HepG2 (cell line): ENCODE measurements at regions not wholly inside any gene's neighbourhood (a gene's known extent, or its start where the extent isn't known, plus 50 kb on each side); places are given as distances from the start of the nearest gene placed in this dataset.

Experiments
- ATAC-seq: fragments of 200-7000 bp; cut with Tn5 transposase; 3 replicates; pipeline ENCODE4 v1.9.1; 2020; ENCODE audit warnings: mild to moderate bottlenecking, moderate library complexity
- BruUV-seq: library from RNA; stranded (reverse); fragments of 400-500 nt; replicated peaks from 2 replicates; lab custom pipeline; 2021; lab: Mats Ljungman, UMichigan
- CTCF ChIA-PET: fragments of 300-600 bp; formaldehyde crosslinking; extraction: SDS; loops from one replicate; lab custom pipeline; 2021; ENCODE audit warnings: low total read pairs, inconsistent platforms, low intra/inter-chr PET ratio; lab: Yijun Ruan, JAX
- POLR2A ChIA-PET: fragments of 350-600 bp; sonication (Branson Sonifier 250); formaldehyde crosslinking; loops from one replicate; lab custom pipeline; 2020; ENCODE audit warnings: antibody characterized with exemption, inconsistent platforms; lab: Yijun Ruan, JAX
- DNase-seq: peaks from one replicate; pipeline ENCODE4 v3.0.0-alpha.2; 2015; ENCODE audit warnings: low spot score
- FAIRE-seq: peaks from 3 replicates; lab custom pipeline; 2011; peaks lifted over from hg19 to GRCh38; lab: Jason Lieb, UNC
- H2AFZ ChIP-seq: one replicate; pipeline ENCODE4 v1.6.1; 2011; ENCODE audit warnings: low read length, inconsistent platforms
- H3K27ac ChIP-seq: fragments of 300-600 bp; 3 replicates; pipeline ENCODE4 v1.8.0; 2011; ENCODE audit warnings: mixed run types, mild to moderate bottlenecking, mixed read lengths, low read length, inconsistent platforms; ENCODE audit not compliant: insufficient read depth; ENCODE audit errors: extremely low read length
- H3K27me3 ChIP-seq, 2 experiments: fragments of 200-600 bp in 1 of 2; 2 replicates in 1 of 2; 3 replicates in 1 of 2; pipeline versions ENCODE4 v1.6.0 to v1.8.0; 2011; ENCODE audit warnings: low read length in 2 of 2, mild to moderate bottlenecking in 2 of 2, moderate library complexity in 2 of 2, inconsistent platforms in 1 of 2; ENCODE audit not compliant: insufficient read depth in 2 of 2, control insufficient read depth in 1 of 2
- H3K36me3 ChIP-seq, 2 experiments: fragments of 200-600 bp in 1 of 2; replicated peaks in 1 of 2; 2 replicates in 1 of 2; 3 replicates in 1 of 2; pipeline versions ENCODE4 v1.5.1 to v1.8.0; 2011; ENCODE audit warnings: low read length in 2 of 2, inconsistent platforms in 1 of 2; ENCODE audit not compliant: insufficient read depth in 2 of 2, control insufficient read depth in 1 of 2
- H3K4me1 ChIP-seq: 2 replicates; pipeline ENCODE4 v1.5.1; 2012; ENCODE audit warnings: low read length, inconsistent platforms; ENCODE audit not compliant: insufficient read depth
- H3K4me2 ChIP-seq: 2 replicates; pipeline ENCODE4 v1.6.0; 2011; ENCODE audit warnings: low read depth, low read length, inconsistent platforms
- H3K4me3 ChIP-seq, 3 experiments: fragments of 200-600 bp in 1 of 3; sonication (generic), shearing (Covaris generic) in 1 of 3; replicated peaks in 1 of 3; 2 replicates each; pipeline ENCODE4 v1.5.1; 2011 to 2016; ENCODE audit warnings: low read length in 3 of 3, inconsistent platforms in 2 of 3, low read depth in 2 of 3, mild to moderate bottlenecking in 2 of 3, control low read depth in 1 of 3, mixed read lengths in 1 of 3; ENCODE audit not compliant: insufficient read depth in 1 of 3
- H3K79me2 ChIP-seq: one replicate; pipeline ENCODE4 v1.6.1; 2011; ENCODE audit warnings: low read length, inconsistent platforms; ENCODE audit not compliant: insufficient read depth
- H3K9ac ChIP-seq: 2 replicates; pipeline ENCODE4 v1.6.0; 2011; ENCODE audit warnings: mild to moderate bottlenecking, low read depth, low read length, inconsistent platforms; ENCODE audit not compliant: insufficient read depth
- H3K9me3 ChIP-seq: 2 replicates; pipeline ENCODE4 v1.5.1; 2012; ENCODE audit warnings: mild to moderate bottlenecking, low read length
- H4K20me1 ChIP-seq: 2 replicates; pipeline ENCODE4 v1.6.0; 2011; ENCODE audit warnings: inconsistent platforms, mild to moderate bottlenecking, low read length, moderate library complexity; ENCODE audit not compliant: insufficient read depth
- ASH2L ChIP-seq: fragments of 300-600, 200-600 bp; sonication (generic); IDR thresholded peaks from 2 replicates; pipeline ENCODE4 v1.7.0; 2017; ENCODE audit warnings: low read depth, mild to moderate bottlenecking, moderate library complexity, mixed read lengths, low read length; ENCODE audit not compliant: insufficient read length
- HES4 ChIP-seq: sonication (generic); formaldehyde crosslinking; IDR thresholded peaks from 2 replicates; pipeline ENCODE4 v1.9.0; 2021; ENCODE audit warnings: mild to moderate bottlenecking, missing genetic modification reagents, borderline replicate concordance
- MYC ChIP-seq: sonication (generic); formaldehyde crosslinking; IDR thresholded peaks from 2 replicates; pipeline ENCODE4 v1.9.0; 2021; ENCODE audit warnings: missing genetic modification reagents, borderline replicate concordance
- TFDP2 ChIP-seq: sonication (generic); formaldehyde crosslinking; IDR thresholded peaks from 2 replicates; pipeline ENCODE4 v1.4.0; 2020; ENCODE audit warnings: missing genetic modification reagents
- YY1 ChIP-seq: IDR thresholded peaks from 2 replicates; pipeline ENCODE4 v1.6.1; 2011; ENCODE audit warnings: low read length, low read depth, moderate library complexity, mild to moderate bottlenecking; ENCODE audit not compliant: insufficient read depth, insufficient replicate concordance
- ZFP90 ChIP-seq: sonication (generic); formaldehyde crosslinking; IDR thresholded peaks from 2 replicates; pipeline ENCODE4 v1.8.0; 2022; ENCODE audit warnings: missing genetic modification reagents, mild to moderate bottlenecking, inconsistent platforms, borderline replicate concordance
- WGBS: methylation state at CpG from one replicate; pipeline ENCODE4 v1.1.6; 2017; ENCODE audit warnings: low lambda C conversion rate; 5-methylcytosine and 5-hydroxymethylcytosine counted together
- in situ Hi-C: cut with HindIII; loops from 2 replicates; pipeline ENCODE4 v1.10.0; 2017; ENCODE audit warnings: low pct_unique_long_range_greater_than_20kb; ENCODE audit not compliant: extremely low pct_ligation_motif_present
- intact Hi-C: fragments of 100-400 bp; cut with micrococcal nuclease; formaldehyde crosslinking; loops from one replicate; pipeline ENCODE4 v1.10.0; 2022; ENCODE audit not compliant: unreplicated experiment

- BruUV-seq, result no TSS peak
- ChIA-PET CTCF (no interaction called here), POLR2A (no interaction called here)
- Histone ChIP-seq H4K20me1 (no peaks in the 10 kb centered on the region), H3K27ac (no peak overlapping the region), H3K4me2 (no peak overlapping the region), H3K79me2 (no peaks in the 10 kb centered on the region), H3K27me3 (peaks cover 9 to 39% of the 10 kb centered on the region in 2 experiments; a peak in 4 of 5 replicates), H3K9ac (no peak overlapping the region), H2AFZ (no peak overlapping the region), H3K4me3 (no peak overlapping the region)
- FAIRE-seq (no peak), ATAC-seq (no peak)
- intact Hi-C loops, result no loop called here
- TF ChIP-seq TFDP2 (no peak), MYC (CRISPR knock-in tag) (no peak), HES4 (CRISPR knock-in tag) (no peak), ASH2L (no peak), YY1 (no peak)
- TF ChIP-seq, all 625 proteins: peak for 0
- H3K4me1 ChIP-seq, result no peaks in the 10 kb centered on the region
- no peaks in the 10 kb centered on the region for H3K9me3 ChIP-seq
- 52% methylated on average over 12 of the region's 12 CpGs for WGBS
- in situ Hi-C loops, result no loop called here
- no peaks in the 10 kb centered on the region for H3K36me3 ChIP-seq
- no peak for DNase-seq
These were observed 249.9 kb downstream of the SH3BP4 start for GRCh38 chr2:235201756-235202155.

DNA sequence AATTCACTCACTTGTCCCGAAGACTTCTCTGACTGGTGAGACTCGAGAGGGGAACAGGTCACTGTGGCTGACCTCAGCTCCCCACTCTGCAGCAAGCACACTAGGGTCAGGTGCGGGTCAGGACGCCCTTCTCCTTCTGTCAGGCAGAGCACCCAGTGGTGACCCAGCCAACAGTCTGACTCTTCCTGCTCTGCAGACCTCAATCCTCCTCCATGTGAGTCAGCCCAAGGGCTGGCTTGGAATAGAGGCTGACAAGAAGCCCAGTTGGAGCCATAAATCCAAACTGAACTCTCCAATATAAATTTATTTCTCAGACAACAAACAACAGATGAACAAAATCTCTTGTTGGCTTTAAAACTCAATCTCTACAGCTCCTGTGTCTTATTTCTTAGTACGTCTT lies 253.1 kb downstream of the SH3BP4 start:
- H3K4me3 ChIP-seq, result no peak overlapping the region
- no peak for ATAC-seq
- peaks cover 16 to 46% of the 10 kb centered on the region in 2 experiments; a peak in 4 of 5 replicates for H3K27me3 ChIP-seq
- H3K36me3 ChIP-seq, result no peaks in the 10 kb centered on the region
- in situ Hi-C loops, result no loop called here
- DNase-seq, result no peak
- no peak overlapping the region for H3K4me2 ChIP-seq
- no TSS peak for BruUV-seq
- H3K9ac ChIP-seq, result no peak overlapping the region
- H3K27ac ChIP-seq, result no peak overlapping the region
- intact Hi-C loops, result no loop called here
- TF ChIP-seq ZFP90, result no peak
- H2AFZ ChIP-seq, result no peak overlapping the region
- H3K4me1 ChIP-seq, result no peaks in the 10 kb centered on the region
- H3K79me2 ChIP-seq, result no peaks in the 10 kb centered on the region
- 13% methylated on average over 5 of the region's 5 CpGs for WGBS
- POLR2A ChIA-PET, result no interaction called here
- H3K9me3 ChIP-seq, result no peaks in the 10 kb centered on the region
- no peaks in the 10 kb centered on the region for H4K20me1 ChIP-seq
- CTCF ChIA-PET, result no interaction called here
- FAIRE-seq, result no peak
